GM19239 (cell line): ENCODE measurements at regions not wholly inside any gene's neighbourhood (a gene's known extent, or its start where the extent isn't known, plus 50 kb on each side); places are given as distances from the start of the nearest gene placed in this dataset.
A peak's percentile ranks its signal among the peaks of the same experiment; 100 is the strongest.
"Not testable (repeated sequence)": the region's sequence is repeated elsewhere in the genome, so short reads cannot be mapped to it uniquely, and the experiment has no call there.

ENCODE experiments used
- DNase-seq: peaks from one replicate; pipeline ENCODE4 v3.0.0; 2011; ENCODE audit warnings: low spot score; ENCODE audit not compliant: insufficient read length
- FAIRE-seq: peaks from 2 replicates; lab custom pipeline; 2011; peaks lifted over from hg19 to GRCh38; lab: Jason Lieb, UNC

GRCh38 chr3:177249203-177249602, 51.9 kb upstream of the TBL1XR1 start:
- FAIRE-seq: no peak
- DNase-seq: no peak

DNA sequence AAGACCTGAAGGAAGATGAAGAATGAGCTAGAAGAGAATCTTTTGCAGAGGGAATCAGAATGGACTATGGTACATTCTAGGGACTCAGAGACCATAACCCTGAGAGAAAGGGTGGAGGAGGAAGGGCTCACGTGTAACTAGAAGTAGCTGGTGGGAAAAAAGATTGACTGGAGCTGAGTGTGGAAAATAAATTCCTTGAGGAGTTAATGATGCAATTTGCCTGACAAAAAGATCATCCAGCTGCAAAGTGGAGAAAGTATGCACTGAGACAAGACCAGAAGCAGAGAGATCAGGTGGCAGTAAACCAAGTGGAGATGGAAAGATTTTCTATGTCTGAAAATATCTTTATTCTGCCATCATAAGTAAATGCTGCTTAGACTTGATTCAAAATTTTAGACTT, 52.9 kb upstream of the TBL1XR1 start:
- FAIRE-seq: peak; percentile 21
- DNase-seq: no peak

DNA sequence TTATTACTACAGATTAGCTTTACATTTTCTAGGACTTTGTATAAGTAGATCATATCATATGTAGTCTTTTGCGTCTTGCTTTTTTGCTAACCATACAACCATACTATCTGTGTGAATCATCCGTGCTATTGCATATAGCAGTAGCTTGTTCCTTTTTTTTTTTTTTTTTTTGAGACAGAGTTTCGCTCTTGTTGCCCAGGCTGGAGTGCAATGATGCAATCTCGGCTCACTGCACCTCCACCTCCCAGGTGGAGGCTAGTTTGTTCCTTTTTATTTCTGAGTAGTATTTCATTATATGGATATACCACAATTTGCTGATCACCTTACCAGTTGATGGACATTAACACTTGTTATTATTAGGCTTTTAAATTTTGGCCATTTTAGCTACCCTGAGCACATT, 54.5 kb upstream of the TBL1XR1 start:
- FAIRE-seq (peak; percentile 54), DNase-seq (no peak)

DNA sequence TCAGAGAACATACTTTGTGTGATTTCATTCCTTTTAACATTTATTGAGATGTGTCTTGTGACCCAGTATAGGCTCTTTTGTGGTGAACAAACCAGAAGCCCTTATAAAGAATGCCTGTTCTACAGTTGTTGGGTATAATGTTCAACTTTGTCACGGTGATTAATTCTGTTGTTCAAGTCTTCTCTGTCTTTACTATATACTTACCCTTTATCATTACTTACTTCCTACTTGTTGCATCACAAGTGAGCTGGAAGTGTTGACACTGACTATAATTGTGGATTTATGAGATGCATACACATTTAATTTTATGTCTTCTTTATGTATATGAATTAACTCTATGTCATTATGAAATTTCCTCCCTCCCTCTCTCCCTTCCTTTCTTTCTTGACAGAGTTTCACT, 59.7 kb upstream of the TBL1XR1 start:
- no peak for DNase-seq
- FAIRE-seq: no peak

- FAIRE-seq (no peak), DNase-seq (no peak)
Measured at GRCh38 chr3:177257625-177258024, 60.3 kb upstream of the TBL1XR1 start.

DNA sequence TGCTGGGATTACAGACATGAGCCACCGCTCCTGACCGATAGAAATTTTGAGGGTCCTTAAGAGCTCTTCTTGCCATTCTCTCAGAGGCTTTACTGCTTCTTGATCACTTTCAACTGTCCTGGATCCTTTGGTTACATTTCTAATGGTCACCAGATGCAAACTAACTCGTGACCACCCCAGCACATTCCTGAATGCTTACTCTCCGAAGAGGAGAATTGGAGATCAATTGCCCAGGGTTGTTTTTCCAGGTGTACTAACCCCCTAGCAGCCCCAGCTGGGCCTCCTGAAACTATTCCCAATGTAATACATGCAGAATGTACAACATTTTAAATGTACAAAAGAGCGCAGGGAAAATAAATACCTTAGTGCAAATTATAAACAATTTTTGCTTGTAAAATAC, 65.1 kb upstream of the TBL1XR1 start:
- DNase-seq (no peak), FAIRE-seq (no peak)

- peak; percentile 23 for FAIRE-seq
Measured at GRCh38 chr3:177263615-177264368, 66.5 kb upstream of the TBL1XR1 start.

GRCh38 chr3:177271811-177272501, 74.7 kb upstream of the TBL1XR1 start:
- not testable (repeated sequence) for FAIRE-seq, DNase-seq

More at GRCh38 chr3:177263615-177264368, 66.5 kb upstream of the TBL1XR1 start:
- DNase-seq: no peak

DNA sequence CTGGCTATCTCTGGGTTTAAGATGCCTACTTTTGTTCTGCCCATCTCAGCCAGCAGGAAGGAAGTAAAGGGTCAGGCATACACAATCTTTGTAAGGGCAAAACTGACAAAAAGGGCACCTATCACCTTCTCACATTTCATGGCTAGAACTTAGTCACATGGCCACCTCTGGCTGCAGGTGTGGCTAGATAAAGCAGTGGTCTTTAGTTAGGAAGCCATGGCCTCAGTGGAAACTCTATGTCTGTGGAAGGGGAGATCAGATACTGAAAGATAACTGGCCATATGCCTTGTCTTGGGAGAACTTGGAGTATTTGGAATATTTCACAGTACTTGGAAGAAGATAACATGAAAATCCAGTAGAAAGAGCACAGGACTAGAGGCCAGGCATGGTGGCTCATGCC, 80.7 kb upstream of the TBL1XR1 start:
- no peak for DNase-seq
- no peak for FAIRE-seq

DNA sequence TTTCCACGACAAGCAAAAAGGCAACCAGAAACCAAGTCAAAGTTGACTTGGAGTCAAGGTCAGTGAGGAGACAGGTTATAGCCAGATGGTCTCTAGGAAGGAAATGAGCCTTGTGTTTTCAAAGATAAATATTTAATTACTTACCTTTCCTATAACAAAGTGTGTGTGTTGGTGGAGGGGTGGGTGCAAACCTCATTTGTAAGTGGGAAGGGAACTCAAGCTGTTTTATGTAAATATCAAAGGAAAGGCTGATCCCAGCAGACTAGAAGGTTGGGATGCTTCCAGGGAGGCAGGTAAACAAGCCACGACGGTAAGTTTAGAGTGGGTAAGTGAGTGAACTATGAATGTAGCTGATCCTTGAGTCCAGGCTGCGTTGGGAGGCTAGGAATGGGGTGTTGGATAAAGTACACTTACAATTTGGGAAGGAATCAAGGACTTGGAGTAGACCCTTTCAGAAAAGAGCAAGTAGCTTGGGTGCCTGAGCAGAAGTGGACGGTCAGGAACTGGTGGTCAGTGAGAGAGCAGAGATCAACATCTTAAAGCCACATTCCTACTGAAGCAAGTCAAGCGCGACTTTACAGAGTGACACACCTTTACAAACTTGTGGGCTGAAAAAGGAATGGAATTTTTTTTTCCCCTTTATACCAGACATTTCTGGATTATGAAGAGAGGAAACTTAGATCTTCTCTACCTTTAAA, 82.0 kb upstream of the TBL1XR1 start:
- FAIRE-seq (no peak), DNase-seq (no peak)

DNA sequence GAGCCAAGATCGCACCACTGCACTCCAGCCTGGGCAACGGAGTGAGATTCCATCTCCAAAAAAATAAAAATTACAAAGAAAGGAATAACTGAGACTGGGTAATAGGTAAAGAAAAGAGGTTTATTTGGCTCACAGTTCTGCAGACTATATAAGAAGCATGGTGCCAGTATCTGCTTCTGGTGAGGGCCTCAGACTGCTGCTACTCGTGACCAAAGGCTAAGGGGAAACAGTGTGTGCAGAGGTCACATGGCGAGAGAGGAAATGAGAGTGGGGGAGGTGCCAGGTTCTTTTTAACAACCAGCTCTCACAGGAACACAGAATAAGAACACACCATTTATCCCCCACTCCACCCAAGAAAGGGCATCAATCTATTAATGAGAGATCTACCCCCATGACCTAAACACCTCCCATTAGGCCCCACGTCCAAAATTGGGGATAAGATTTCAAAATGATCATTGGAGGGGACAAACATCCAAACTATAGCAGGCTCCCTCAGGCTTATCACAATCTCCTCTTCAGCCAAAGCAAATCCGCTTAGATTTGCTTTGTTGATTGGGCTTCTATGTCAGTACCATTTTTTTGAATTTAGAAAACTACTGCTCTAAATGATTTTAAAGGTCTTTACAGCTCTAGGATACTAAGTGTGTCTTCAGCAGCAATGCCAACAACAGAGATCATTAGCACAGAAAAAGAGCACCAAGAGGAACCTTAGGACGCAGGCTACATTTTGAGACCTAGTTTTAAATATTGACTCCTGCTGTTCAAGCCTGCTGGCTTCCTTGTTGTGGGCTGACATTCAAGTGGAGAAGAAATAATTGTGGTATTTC, 84.2 kb upstream of the TBL1XR1 start:
- no peak for DNase-seq
- peak; percentile 48 for FAIRE-seq

- DNase-seq (no peak), FAIRE-seq (no peak)
Measured at GRCh38 chr3:177282119-177282655, 84.9 kb upstream of the TBL1XR1 start.

GRCh38 chr3:177283983-177284382, 86.7 kb upstream of the TBL1XR1 start:
- DNase-seq: no peak

DNA sequence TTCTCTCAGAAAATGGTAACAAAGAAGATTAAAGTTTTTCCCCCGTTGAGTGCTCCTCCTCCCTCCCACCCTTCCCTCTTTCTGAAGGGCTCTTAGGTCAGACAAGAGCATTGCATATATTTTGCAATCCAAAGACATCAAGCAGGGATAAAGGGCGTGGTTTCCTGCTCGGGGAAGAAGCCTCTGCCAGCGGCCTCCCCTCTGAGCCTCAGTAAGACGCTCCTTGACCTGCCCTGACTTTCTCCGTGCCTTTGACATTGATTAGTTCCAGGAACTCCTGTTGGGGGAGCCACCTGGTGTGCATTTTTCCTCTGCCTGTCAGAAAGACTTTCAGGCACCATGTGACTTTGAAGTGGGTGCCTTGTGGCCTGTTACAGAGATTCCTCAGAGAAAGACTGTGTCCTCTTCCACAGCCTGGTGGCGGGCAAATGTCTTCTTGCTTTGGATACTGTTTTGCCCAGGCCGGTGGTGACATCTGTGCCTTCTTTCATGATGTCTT, 87.2 kb upstream of the TBL1XR1 start:
- DNase-seq (no peak), FAIRE-seq (no peak)

More at GRCh38 chr3:177283983-177284382, 86.7 kb upstream of the TBL1XR1 start:
- FAIRE-seq: no peak

DNA sequence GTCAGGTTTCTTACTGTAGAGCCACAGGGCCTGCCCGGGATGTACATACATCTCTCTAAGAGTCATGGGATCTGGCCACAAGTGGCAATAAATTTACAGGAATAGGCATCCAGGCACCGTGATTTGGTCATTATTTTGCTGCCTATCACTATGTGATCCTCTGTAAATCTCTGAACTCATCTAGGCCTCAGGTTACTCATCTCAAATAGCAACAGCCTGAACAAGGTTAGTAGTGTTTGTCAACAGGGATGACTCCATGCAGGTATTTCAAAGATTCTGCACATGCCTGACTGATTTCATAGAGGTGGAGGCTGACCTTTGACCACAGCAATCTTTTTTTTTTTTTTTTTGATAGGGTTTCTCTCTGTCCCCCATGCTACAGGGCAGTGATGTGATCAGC, 88.8 kb upstream of the TBL1XR1 start:
- DNase-seq (no peak), FAIRE-seq (no peak)

DNA sequence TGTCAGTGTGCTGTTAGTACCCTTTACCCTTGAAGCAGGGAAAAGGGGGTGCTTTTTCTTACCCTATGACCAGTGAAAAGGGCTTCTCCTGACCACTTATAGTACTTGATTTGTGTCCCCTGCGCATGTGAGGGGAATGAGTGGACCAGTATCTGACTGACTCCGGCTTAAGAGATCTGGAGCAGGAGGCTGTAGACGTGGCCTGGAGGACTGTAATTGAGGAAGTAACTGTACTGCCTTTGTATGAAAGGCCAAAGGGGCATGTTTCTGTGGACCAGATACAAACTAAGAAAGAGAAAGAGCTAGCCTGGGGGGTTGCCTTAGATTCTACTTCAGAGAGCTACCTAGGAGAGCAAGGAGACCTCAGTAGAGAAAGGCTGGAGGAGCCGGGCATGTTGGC, 89.9 kb upstream of the TBL1XR1 start:
- DNase-seq (no peak), FAIRE-seq (no peak)

DNA sequence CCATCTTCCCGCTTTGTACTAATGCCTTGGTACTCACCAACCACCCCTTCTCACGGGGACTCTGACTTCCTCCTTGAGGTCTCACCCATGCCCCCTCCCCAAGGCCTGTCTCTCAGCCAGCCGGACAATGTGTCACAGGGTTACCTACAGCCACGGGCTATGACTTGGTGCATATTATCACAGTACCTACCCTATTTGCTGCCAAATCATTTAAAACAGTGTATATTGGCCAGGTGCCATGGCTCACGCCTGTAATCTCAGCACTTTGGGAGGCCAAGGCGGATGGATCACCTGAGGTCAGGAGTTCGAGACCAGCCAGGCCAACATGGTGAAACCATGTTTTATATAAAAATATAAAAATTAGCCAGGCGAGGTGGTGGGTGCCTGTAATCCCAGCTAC, 93.4 kb upstream of the TBL1XR1 start:
- FAIRE-seq: no peak
- DNase-seq: no peak

DNA sequence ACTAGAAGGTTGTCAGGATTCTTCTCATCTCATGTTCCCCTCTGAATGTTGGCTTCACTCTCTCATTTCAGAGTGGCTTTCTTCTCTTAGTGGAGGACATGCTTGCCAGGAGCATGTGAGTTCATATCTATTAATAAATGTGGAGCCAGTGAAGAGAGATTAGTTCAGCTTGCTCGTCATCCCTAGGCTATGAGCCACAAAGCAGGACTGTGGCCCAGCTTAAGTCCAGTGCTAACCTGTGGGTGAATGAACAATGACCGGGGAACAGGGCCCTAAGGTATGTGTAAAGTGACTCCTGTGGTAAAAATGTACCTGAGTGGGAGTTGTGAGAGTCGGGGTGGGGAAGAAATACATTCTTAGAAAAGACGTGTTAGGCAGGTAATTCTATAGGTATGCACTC, 96.9 kb upstream of the TBL1XR1 start:
- no peak for DNase-seq
- FAIRE-seq: no peak

DNA sequence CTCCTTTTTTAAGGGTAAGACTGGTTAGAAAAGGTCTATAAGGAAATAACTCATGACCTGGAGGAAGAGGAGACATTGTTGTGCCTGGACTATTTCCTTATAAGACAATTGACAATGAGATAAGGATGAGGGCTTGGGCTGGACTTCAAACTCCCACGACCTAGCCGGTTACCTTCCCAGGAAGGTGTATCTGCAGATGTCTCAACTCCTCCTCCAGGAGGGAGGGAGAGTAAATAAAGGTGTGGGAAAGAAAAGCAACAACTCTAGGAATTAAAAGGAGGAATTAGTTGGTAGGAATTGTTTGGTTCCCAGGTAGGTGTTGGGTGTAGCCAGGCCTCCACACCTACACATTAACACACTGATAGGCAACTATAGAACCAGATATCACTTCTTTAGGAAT, 97.8 kb upstream of the TBL1XR1 start:
- no peak for FAIRE-seq
- DNase-seq: no peak

- FAIRE-seq (no peak), DNase-seq (no peak)
Measured at GRCh38 chr3:177299250-177299649, 102.0 kb upstream of the TBL1XR1 start.
